HepG2 (cell line): ENCODE measurements at regions not wholly inside any gene's neighbourhood (a gene's known extent, or its start where the extent isn't known, plus 50 kb on each side); places are given as distances from the start of the nearest gene placed in this dataset.

Experiments
- ATAC-seq: fragments of 200-7000 bp; cut with Tn5 transposase; 3 replicates; pipeline ENCODE4 v1.9.1; 2020; ENCODE audit warnings: mild to moderate bottlenecking, moderate library complexity
- BruUV-seq: library from RNA; stranded (reverse); fragments of 400-500 nt; replicated peaks from 2 replicates; lab custom pipeline; 2021; lab: Mats Ljungman, UMichigan
- CTCF ChIA-PET: fragments of 300-600 bp; formaldehyde crosslinking; extraction: SDS; loops from one replicate; lab custom pipeline; 2021; ENCODE audit warnings: low total read pairs, inconsistent platforms, low intra/inter-chr PET ratio; lab: Yijun Ruan, JAX
- POLR2A ChIA-PET: fragments of 350-600 bp; sonication (Branson Sonifier 250); formaldehyde crosslinking; loops from one replicate; lab custom pipeline; 2020; ENCODE audit warnings: antibody characterized with exemption, inconsistent platforms; lab: Yijun Ruan, JAX
- DNase-seq: peaks from one replicate; pipeline ENCODE4 v3.0.0-alpha.2; 2015; ENCODE audit warnings: low spot score
- FAIRE-seq: peaks from 3 replicates; lab custom pipeline; 2011; peaks lifted over from hg19 to GRCh38; lab: Jason Lieb, UNC
- H2AFZ ChIP-seq: one replicate; pipeline ENCODE4 v1.6.1; 2011; ENCODE audit warnings: low read length, inconsistent platforms
- H3K27ac ChIP-seq: fragments of 300-600 bp; 3 replicates; pipeline ENCODE4 v1.8.0; 2011; ENCODE audit warnings: mixed run types, mild to moderate bottlenecking, mixed read lengths, low read length, inconsistent platforms; ENCODE audit not compliant: insufficient read depth; ENCODE audit errors: extremely low read length
- H3K27me3 ChIP-seq, 2 experiments: fragments of 200-600 bp in 1 of 2; 2 replicates in 1 of 2; 3 replicates in 1 of 2; pipeline versions ENCODE4 v1.6.0 to v1.8.0; 2011; ENCODE audit warnings: low read length in 2 of 2, mild to moderate bottlenecking in 2 of 2, moderate library complexity in 2 of 2, inconsistent platforms in 1 of 2; ENCODE audit not compliant: insufficient read depth in 2 of 2, control insufficient read depth in 1 of 2
- H3K36me3 ChIP-seq, 2 experiments: fragments of 200-600 bp in 1 of 2; replicated peaks in 1 of 2; 2 replicates in 1 of 2; 3 replicates in 1 of 2; pipeline versions ENCODE4 v1.5.1 to v1.8.0; 2011; ENCODE audit warnings: low read length in 2 of 2, inconsistent platforms in 1 of 2; ENCODE audit not compliant: insufficient read depth in 2 of 2, control insufficient read depth in 1 of 2
- H3K4me1 ChIP-seq: 2 replicates; pipeline ENCODE4 v1.5.1; 2012; ENCODE audit warnings: low read length, inconsistent platforms; ENCODE audit not compliant: insufficient read depth
- H3K4me2 ChIP-seq: 2 replicates; pipeline ENCODE4 v1.6.0; 2011; ENCODE audit warnings: low read depth, low read length, inconsistent platforms
- H3K4me3 ChIP-seq, 3 experiments: fragments of 200-600 bp in 1 of 3; sonication (generic), shearing (Covaris generic) in 1 of 3; replicated peaks in 1 of 3; 2 replicates each; pipeline ENCODE4 v1.5.1; 2011 to 2016; ENCODE audit warnings: low read length in 3 of 3, inconsistent platforms in 2 of 3, low read depth in 2 of 3, mild to moderate bottlenecking in 2 of 3, control low read depth in 1 of 3, mixed read lengths in 1 of 3; ENCODE audit not compliant: insufficient read depth in 1 of 3
- H3K79me2 ChIP-seq: one replicate; pipeline ENCODE4 v1.6.1; 2011; ENCODE audit warnings: low read length, inconsistent platforms; ENCODE audit not compliant: insufficient read depth
- H3K9ac ChIP-seq: 2 replicates; pipeline ENCODE4 v1.6.0; 2011; ENCODE audit warnings: mild to moderate bottlenecking, low read depth, low read length, inconsistent platforms; ENCODE audit not compliant: insufficient read depth
- H3K9me3 ChIP-seq: 2 replicates; pipeline ENCODE4 v1.5.1; 2012; ENCODE audit warnings: mild to moderate bottlenecking, low read length
- H4K20me1 ChIP-seq: 2 replicates; pipeline ENCODE4 v1.6.0; 2011; ENCODE audit warnings: inconsistent platforms, mild to moderate bottlenecking, low read length, moderate library complexity; ENCODE audit not compliant: insufficient read depth
- BCL6 ChIP-seq: IDR thresholded peaks from 2 replicates; pipeline ENCODE4 v1.6.1; 2016; ENCODE audit warnings: missing genetic modification reagents, missing compliant biosample characterization
- CBX1 ChIP-seq: IDR thresholded peaks from one replicate; pipeline ENCODE4 v1.6.1; 2016; ENCODE audit warnings: antibody characterized with exemption, low read depth
- MEIS2 ChIP-seq: sonication (generic); formaldehyde crosslinking; IDR thresholded peaks from 2 replicates; pipeline ENCODE4 v1.9.0; 2021; ENCODE audit warnings: mild to moderate bottlenecking, missing genetic modification reagents
- PRMT3 ChIP-seq: sonication (generic); formaldehyde crosslinking; IDR thresholded peaks from 2 replicates; pipeline ENCODE4 v1.8.1; 2022; ENCODE audit warnings: low read depth, mild to moderate bottlenecking, moderate library complexity, missing genetic modification reagents, borderline replicate concordance
- SIX4 ChIP-seq: sonication (generic); formaldehyde crosslinking; IDR thresholded peaks from 2 replicates; pipeline ENCODE4 v1.4.0; 2020; ENCODE audit warnings: missing genetic modification reagents
- SOX5 ChIP-seq: IDR thresholded peaks from 2 replicates; pipeline ENCODE4 v1.6.1; 2016; ENCODE audit warnings: borderline replicate concordance
- ZNF17 ChIP-seq: sonication (generic); formaldehyde crosslinking; IDR thresholded peaks from 2 replicates; pipeline ENCODE4 v1.5.0; 2020; ENCODE audit warnings: mild to moderate bottlenecking, missing genetic modification reagents
- WGBS: methylation state at CpG from one replicate; pipeline ENCODE4 v1.1.6; 2017; ENCODE audit warnings: low lambda C conversion rate; 5-methylcytosine and 5-hydroxymethylcytosine counted together
- in situ Hi-C: cut with HindIII; loops from 2 replicates; pipeline ENCODE4 v1.10.0; 2017; ENCODE audit warnings: low pct_unique_long_range_greater_than_20kb; ENCODE audit not compliant: extremely low pct_ligation_motif_present
- intact Hi-C: fragments of 100-400 bp; cut with micrococcal nuclease; formaldehyde crosslinking; loops from one replicate; pipeline ENCODE4 v1.10.0; 2022; ENCODE audit not compliant: unreplicated experiment
- TF ChIP-seq, protein P1 (sequence below), 2 experiments: IDR thresholded peaks; 2 replicates each; pipeline ENCODE4 v1.6.1; 2011 to 2012; ENCODE audit warnings: low read length in 2 of 2, borderline replicate concordance in 1 of 2, low read depth in 1 of 2, mild to moderate bottlenecking in 1 of 2, moderate library complexity in 1 of 2
- TF ChIP-seq, protein P2 (sequence below): IDR thresholded peaks from 2 replicates; pipeline ENCODE4 v1.6.1; 2016; ENCODE audit warnings: mild to moderate bottlenecking, missing biosample characterization, missing genetic modification reagents
- TF ChIP-seq, protein P3 (sequence below): sonication (generic); formaldehyde crosslinking; IDR thresholded peaks from 2 replicates; pipeline ENCODE4 v1.5.0; 2020; ENCODE audit warnings: missing genetic modification reagents
- TF ChIP-seq, protein P4 (sequence below): sonication (generic); formaldehyde crosslinking; IDR thresholded peaks from 2 replicates; pipeline ENCODE4 v1.8.1; 2023; ENCODE audit warnings: missing genetic modification reagents, inconsistent platforms, borderline replicate concordance
- TF ChIP-seq, protein P5 (sequence below): sonication (generic); formaldehyde crosslinking; conservative IDR thresholded peaks from 2 replicates; pipeline ENCODE4 v1.4.0; 2020; ENCODE audit warnings: missing genetic modification reagents

DNA sequence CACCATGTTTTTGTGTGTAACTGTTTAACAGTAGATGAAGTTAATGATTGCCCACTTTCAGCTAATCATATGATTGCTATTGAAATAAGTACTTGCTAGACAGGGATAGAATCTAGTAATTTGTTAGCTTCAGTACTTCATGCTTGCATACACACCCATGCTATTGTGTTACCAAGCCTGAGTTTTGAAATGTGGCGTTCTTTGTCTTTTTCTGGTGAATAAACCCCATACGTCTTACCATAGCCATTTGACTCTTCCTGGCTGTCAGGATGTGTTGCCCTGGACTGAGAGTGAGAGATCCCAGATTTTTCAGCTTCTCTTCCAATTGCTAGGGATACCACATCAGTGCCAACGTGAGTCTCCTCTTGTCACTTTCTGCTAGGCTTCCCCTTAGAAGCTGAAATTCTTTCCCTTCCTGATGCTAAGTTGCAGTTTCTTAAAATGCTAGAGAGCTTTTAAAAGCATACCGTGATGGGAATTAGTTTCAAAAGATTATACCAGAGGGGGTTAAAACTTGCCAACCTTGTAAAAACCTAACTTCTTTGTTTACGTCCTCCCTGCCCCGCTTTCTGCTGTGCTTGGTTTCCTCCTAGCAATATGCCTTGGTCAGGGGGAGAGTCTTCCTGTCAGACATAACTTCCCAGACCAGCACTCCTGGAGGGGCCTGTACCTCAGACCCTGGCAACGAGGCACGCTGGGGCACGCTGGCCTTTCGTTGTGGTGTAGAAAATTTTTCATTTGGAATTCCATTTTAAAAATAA, 62.9 kb upstream of the ULK4 start (continued):
- TF ChIP-seq, protein P1, sequence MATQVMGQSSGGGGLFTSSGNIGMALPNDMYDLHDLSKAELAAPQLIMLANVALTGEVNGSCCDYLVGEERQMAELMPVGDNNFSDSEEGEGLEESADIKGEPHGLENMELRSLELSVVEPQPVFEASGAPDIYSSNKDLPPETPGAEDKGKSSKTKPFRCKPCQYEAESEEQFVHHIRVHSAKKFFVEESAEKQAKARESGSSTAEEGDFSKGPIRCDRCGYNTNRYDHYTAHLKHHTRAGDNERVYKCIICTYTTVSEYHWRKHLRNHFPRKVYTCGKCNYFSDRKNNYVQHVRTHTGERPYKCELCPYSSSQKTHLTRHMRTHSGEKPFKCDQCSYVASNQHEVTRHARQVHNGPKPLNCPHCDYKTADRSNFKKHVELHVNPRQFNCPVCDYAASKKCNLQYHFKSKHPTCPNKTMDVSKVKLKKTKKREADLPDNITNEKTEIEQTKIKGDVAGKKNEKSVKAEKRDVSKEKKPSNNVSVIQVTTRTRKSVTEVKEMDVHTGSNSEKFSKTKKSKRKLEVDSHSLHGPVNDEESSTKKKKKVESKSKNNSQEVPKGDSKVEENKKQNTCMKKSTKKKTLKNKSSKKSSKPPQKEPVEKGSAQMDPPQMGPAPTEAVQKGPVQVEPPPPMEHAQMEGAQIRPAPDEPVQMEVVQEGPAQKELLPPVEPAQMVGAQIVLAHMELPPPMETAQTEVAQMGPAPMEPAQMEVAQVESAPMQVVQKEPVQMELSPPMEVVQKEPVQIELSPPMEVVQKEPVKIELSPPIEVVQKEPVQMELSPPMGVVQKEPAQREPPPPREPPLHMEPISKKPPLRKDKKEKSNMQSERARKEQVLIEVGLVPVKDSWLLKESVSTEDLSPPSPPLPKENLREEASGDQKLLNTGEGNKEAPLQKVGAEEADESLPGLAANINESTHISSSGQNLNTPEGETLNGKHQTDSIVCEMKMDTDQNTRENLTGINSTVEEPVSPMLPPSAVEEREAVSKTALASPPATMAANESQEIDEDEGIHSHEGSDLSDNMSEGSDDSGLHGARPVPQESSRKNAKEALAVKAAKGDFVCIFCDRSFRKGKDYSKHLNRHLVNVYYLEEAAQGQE (IDR thresholded peaks at IDR 0.05; ENCODE audit: borderline replicate concordance in 1 of 2, low read depth in 1 of 2, low read length in 2 of 2), result no peak
- no peak for TF ChIP-seq PRMT3 (CRISPR knock-in tag)
- TF ChIP-seq, protein P2, sequence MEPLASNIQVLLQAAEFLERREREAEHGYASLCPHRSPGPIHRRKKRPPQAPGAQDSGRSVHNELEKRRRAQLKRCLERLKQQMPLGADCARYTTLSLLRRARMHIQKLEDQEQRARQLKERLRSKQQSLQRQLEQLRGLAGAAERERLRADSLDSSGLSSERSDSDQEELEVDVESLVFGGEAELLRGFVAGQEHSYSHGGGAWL (CRISPR knock-in tag), result no peak
- no peak for TF ChIP-seq SOX5 (CRISPR knock-in tag)

DNA sequence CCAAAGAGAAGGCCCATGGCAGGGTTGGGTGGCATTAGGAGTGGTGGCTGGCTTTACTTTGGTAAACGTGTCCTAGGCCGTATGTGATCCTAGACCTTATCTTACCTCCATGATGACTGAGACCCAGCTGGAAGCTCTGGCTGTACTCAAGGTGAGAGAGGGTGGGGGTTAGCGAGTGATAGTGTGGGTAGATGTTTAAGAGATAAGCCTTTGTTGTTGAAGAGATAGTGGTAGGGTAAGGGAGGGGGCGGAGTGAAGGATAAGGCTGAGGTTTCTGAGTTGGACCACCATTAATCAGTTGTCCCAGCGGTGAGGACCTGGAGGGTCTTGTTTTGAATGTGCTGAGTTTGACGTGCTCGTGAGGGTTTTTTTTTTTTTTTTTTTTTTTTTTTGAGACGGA, 61.5 kb upstream of the ULK4 start:
- H3K9ac ChIP-seq, result no peak overlapping the region
- no peak overlapping the region for H3K4me2 ChIP-seq
- peaks cover 85% of the 10 kb centered on the region for H3K79me2 ChIP-seq
- no peak overlapping the region for H2AFZ ChIP-seq
- H3K9me3 ChIP-seq, result no peaks in the 10 kb centered on the region
- WGBS, result 93% methylated on average over 8 of the region's 8 CpGs
- no peaks in the 10 kb centered on the region for H3K27me3 ChIP-seq
- intact Hi-C loops (no loop called here), in situ Hi-C loops (loop anchor here (25.0 kb wide), 1 partner anchor 164 kb away; no protein-coding TSS in a partner anchor)
- POLR2A ChIA-PET, result no interaction called here
- BruUV-seq, result no TSS peak
- peaks cover 81% of the 10 kb centered on the region for H3K4me1 ChIP-seq
- no peak overlapping the region for H3K27ac ChIP-seq
- FAIRE-seq, result no peak
- peaks cover 7% of the 10 kb centered on the region; the same call in 1 of the 2 replicates for H4K20me1 ChIP-seq
- no peak for ATAC-seq
- H3K4me3 ChIP-seq, result no peak overlapping the region
- CTCF ChIA-PET, result no interaction called here
- DNase-seq, result no peak
- H3K36me3 ChIP-seq, result no peaks in the 10 kb centered on the region
- TF ChIP-seq SIX4, result no peak
- no peak for TF ChIP-seq CBX1
- TF ChIP-seq ZNF17 (CRISPR knock-in tag), result no peak
- TF ChIP-seq, protein P3, sequence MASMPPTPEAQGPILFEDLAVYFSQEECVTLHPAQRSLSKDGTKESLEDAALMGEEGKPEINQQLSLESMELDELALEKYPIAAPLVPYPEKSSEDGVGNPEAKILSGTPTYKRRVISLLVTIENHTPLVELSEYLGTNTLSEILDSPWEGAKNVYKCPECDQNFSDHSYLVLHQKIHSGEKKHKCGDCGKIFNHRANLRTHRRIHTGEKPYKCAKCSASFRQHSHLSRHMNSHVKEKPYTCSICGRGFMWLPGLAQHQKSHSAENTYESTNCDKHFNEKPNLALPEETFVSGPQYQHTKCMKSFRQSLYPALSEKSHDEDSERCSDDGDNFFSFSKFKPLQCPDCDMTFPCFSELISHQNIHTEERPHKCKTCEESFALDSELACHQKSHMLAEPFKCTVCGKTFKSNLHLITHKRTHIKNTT (CRISPR knock-in tag), result no peak
- TF ChIP-seq MEIS2 (CRISPR knock-in tag), result no peak
- TF ChIP-seq, protein P4, sequence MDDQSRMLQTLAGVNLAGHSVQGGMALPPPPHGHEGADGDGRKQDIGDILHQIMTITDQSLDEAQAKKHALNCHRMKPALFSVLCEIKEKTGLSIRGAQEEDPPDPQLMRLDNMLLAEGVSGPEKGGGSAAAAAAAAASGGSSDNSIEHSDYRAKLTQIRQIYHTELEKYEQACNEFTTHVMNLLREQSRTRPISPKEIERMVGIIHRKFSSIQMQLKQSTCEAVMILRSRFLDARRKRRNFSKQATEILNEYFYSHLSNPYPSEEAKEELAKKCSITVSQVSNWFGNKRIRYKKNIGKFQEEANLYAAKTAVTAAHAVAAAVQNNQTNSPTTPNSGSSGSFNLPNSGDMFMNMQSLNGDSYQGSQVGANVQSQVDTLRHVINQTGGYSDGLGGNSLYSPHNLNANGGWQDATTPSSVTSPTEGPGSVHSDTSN, result no peak
- TF ChIP-seq, protein P5, sequence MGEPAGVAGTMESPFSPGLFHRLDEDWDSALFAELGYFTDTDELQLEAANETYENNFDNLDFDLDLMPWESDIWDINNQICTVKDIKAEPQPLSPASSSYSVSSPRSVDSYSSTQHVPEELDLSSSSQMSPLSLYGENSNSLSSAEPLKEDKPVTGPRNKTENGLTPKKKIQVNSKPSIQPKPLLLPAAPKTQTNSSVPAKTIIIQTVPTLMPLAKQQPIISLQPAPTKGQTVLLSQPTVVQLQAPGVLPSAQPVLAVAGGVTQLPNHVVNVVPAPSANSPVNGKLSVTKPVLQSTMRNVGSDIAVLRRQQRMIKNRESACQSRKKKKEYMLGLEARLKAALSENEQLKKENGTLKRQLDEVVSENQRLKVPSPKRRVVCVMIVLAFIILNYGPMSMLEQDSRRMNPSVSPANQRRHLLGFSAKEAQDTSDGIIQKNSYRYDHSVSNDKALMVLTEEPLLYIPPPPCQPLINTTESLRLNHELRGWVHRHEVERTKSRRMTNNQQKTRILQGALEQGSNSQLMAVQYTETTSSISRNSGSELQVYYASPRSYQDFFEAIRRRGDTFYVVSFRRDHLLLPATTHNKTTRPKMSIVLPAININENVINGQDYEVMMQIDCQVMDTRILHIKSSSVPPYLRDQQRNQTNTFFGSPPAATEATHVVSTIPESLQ (CRISPR knock-in tag), result no peak
- TF ChIP-seq BCL6 (CRISPR knock-in tag), result no peak
